ENCODE measurements at regions not wholly inside any gene's neighbourhood (a gene's known extent, or its start where the extent isn't known, plus 50 kb on each side); places are given as distances from the start of the nearest gene placed in this dataset.

GRCh38 chr13:50377726-50378270, 362.6 kb downstream of the KCNRG start:
- Histone ChIP-seq H3K4me3 (no peak overlapping the region), H3K27ac (no peak overlapping the region), H3K4me1 (no peaks in the 10 kb centered on the region), H3K36me3 (no peaks in the 10 kb centered on the region), H3K9me3 (peaks cover 0 to 11% (median 4%) of the 10 kb centered on the region in 4 donors), H3K27me3 (no peaks in the 10 kb centered on the region)
- 79 to 81% methylated on average over 2 of the region's 2 CpGs for WGBS, 2 donors
- no peak for DNase-seq
- no peak for ATAC-seq (ENCODE audit: low FRiP score in 2 of 2)
- no peak for TF ChIP-seq POLR2AphosphoS5 (IDR thresholded peaks at IDR 0.05)
- no peak for TF ChIP-seq EP300 (IDR thresholded peaks at IDR 0.05)
- TF ChIP-seq CTCF (IDR thresholded peaks at IDR 0.05), result no peak
- no peak for TF ChIP-seq POLR2A (IDR thresholded peaks at IDR 0.05)

- Histone ChIP-seq H3K36me3 (no peaks in the 10 kb centered on the region), H3K4me3 (no peak overlapping the region), H3K27ac (no peak overlapping the region), H3K4me1 (no peaks in the 10 kb centered on the region), H3K9me3 (peaks cover 0 to 11% (median 4%) of the 10 kb centered on the region in 4 donors), H3K27me3 (no peaks in the 10 kb centered on the region)
- TF ChIP-seq EP300 (IDR thresholded peaks at IDR 0.05) (no peak), CTCF (IDR thresholded peaks at IDR 0.05) (no peak), POLR2AphosphoS5 (IDR thresholded peaks at IDR 0.05) (no peak), POLR2A (IDR thresholded peaks at IDR 0.05) (no peak)
- 73 to 76% methylated on average over 5 of the region's 5 CpGs for WGBS, 2 donors
- ATAC-seq (ENCODE audit: low FRiP score in 2 of 2), result no peak
- no peak for DNase-seq
Measured at GRCh38 chr13:50378509-50379044, 363.3 kb downstream of the KCNRG start.

DNA sequence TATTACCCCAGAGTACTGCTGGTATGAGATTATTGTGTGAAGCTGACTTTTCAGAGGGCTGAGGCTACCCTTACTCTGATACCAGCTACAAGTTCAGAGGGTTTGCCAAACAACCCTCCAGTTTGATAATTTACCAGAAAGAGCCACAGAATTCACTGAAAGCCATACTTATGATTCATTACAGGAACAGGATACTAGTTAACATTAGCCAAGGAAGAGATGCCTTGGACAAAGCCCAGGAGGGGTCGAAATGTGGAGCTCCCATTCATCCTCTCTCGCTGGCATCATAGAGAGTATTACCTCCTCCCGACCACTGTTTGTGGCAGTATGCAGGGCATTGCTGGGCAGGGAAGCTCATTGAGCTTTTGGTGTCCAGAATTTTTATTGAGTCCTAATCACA, 364.3 kb downstream of the KCNRG start:
- Histone ChIP-seq H3K9me3 (peaks cover 0 to 11% (median 4%) of the 10 kb centered on the region in 4 donors), H3K27me3 (no peaks in the 10 kb centered on the region), H3K36me3 (no peaks in the 10 kb centered on the region), H3K4me1 (no peaks in the 10 kb centered on the region), H3K27ac (no peak overlapping the region), H3K4me3 (no peak overlapping the region)
- TF ChIP-seq POLR2AphosphoS5 (IDR thresholded peaks at IDR 0.05) (no peak), EP300 (IDR thresholded peaks at IDR 0.05) (no peak), POLR2A (IDR thresholded peaks at IDR 0.05) (no peak), CTCF (IDR thresholded peaks at IDR 0.05) (no peak)
- ATAC-seq (ENCODE audit: low FRiP score in 2 of 2) (no peak), DNase-seq (no peak)
- WGBS, 2 donors, result 95 to 96% methylated on average over 3 of the region's 3 CpGs

DNA sequence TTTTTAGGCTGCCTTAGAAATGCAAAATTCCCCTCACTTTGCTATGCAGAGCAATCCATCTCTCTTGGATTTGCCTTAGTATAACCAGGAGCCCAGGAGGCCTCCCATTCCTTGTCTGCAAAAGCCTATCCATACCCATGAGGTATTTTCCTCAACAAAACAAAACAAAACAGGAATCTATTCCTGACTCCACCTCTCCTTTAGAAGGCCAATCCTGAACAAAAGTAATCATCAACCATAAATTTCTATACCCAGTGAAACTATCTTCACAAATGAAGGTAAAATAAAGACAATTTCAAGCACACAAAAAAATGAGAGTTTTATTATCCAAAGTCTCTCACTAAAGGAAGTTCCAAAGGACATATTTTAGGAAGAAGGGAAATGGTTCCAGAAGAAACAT, 365.7 kb downstream of the KCNRG start:
- H3K27me3 ChIP-seq, result no peaks in the 10 kb centered on the region
- no peak for DNase-seq
- no peak for ATAC-seq (ENCODE audit: low FRiP score in 2 of 2)
- TF ChIP-seq POLR2A (IDR thresholded peaks at IDR 0.05), result no peak
- H3K27ac ChIP-seq, result no peak overlapping the region
- H3K4me1 ChIP-seq, result no peaks in the 10 kb centered on the region
- H3K4me3 ChIP-seq, result no peak overlapping the region
- H3K36me3 ChIP-seq, result no peaks in the 10 kb centered on the region
- H3K9me3 ChIP-seq, result peaks cover 0 to 11% (median 4%) of the 10 kb centered on the region in 4 donors

DNA sequence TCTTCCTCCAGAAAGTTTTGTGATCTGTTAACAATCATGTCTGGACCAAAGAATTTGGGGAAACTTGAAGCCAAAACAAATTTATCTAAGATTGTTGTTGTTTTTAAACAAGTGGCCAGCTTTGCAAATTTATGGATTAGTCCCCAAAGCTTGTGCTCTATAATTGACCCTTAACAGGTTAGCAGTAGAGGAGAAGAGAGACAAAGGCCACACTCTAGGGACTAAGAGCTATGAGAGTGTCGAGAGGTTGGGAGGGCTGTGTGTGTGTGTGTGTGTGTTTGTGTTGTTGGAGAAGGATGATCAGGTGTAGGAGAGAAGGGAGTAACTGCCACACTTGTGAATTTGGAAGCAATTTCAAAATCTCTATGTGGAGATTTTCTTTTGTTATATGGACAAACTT, 367.3 kb downstream of the KCNRG start:
- WGBS, 2 donors, result 100% methylated on average over 1 of the region's 1 CpG
- TF ChIP-seq CTCF (IDR thresholded peaks at IDR 0.05), result no peak

More for the DNA sequence above, 367.3 kb downstream of the KCNRG start:
- H3K27ac ChIP-seq, result no peak overlapping the region
- peaks cover 0 to 11% (median 4%) of the 10 kb centered on the region in 4 donors for H3K9me3 ChIP-seq
- H3K4me1 ChIP-seq, result peaks cover 0 to 10% (median 6%) of the 10 kb centered on the region in 4 donors
- H3K27me3 ChIP-seq, result no peaks in the 10 kb centered on the region
- no peak overlapping the region for H3K4me3 ChIP-seq
- no peaks in the 10 kb centered on the region for H3K36me3 ChIP-seq
- DNase-seq (no peak), ATAC-seq (ENCODE audit: low FRiP score in 2 of 2) (no peak)
